GM12878 (cell line): ENCODE measurements at regions not wholly inside any gene's neighbourhood (a gene's known extent, or its start where the extent isn't known, plus 50 kb on each side); places are given as distances from the start of the nearest gene placed in this dataset.

Experiments
- ATAC-seq: fragments of 200-7000 bp; cut with Tn5 transposase; 3 replicates; pipeline ENCODE4 v1.9.1; 2020; ENCODE audit warnings: mild to moderate bottlenecking, moderate library complexity
- BruUV-seq: library from RNA; stranded (reverse); fragments of 400-500 nt; replicated peaks from 2 replicates; lab custom pipeline; 2021; lab: Mats Ljungman, UMichigan
- CTCF ChIA-PET: fragments of 300-600 bp; sonication (Branson Sonifier 250); formaldehyde crosslinking; extraction: SDS; loops from one replicate; lab custom pipeline; 2021; ENCODE audit warnings: inconsistent platforms; lab: Yijun Ruan, JAX
- POLR2A ChIA-PET: fragments of 350-600 bp; formaldehyde crosslinking; extraction: SDS; loops from one replicate; lab custom pipeline; 2021; ENCODE audit warnings: inconsistent platforms; lab: Charles Lee
- RAD21 ChIA-PET: fragments of 300-600 bp; sonication (Branson Sonifier 250); formaldehyde crosslinking; loops from one replicate; lab custom pipeline; 2023; ENCODE audit warnings: antibody characterized with exemption; ENCODE audit not compliant: unreplicated experiment; lab: Charles Lee
- SMC1A ChIA-PET: fragments of 300-600 bp; sonication (Branson Sonifier 250); formaldehyde crosslinking; loops from one replicate; lab custom pipeline; 2023; ENCODE audit not compliant: unreplicated experiment, uncharacterized antibody; lab: Charles Lee
- DNase-seq: peaks from one replicate; pipeline ENCODE4 v3.0.0-alpha.2; 2011; ENCODE audit warnings: low read depth, low spot score
- FAIRE-seq: peaks from 3 replicates; lab custom pipeline; 2011; peaks lifted over from hg19 to GRCh38; lab: Jason Lieb, UNC
- H2AFZ ChIP-seq: 2 replicates; pipeline ENCODE4 v1.6.0; 2011; ENCODE audit warnings: low read depth, low read length, control low read depth; ENCODE audit not compliant: control insufficient read depth
- H3K27ac ChIP-seq: 2 replicates; pipeline ENCODE4 v1.5.1; 2011; ENCODE audit warnings: control low read depth; ENCODE audit not compliant: control insufficient read depth, insufficient read depth
- H3K27me3 ChIP-seq, 2 experiments: replicated peaks in 1 of 2; 2 replicates each; pipeline versions ENCODE4 v1.6.0 to v1.6.1; 2011; ENCODE audit warnings: low read length in 1 of 2; ENCODE audit not compliant: control insufficient read depth in 2 of 2, insufficient read depth in 2 of 2
- H3K36me3 ChIP-seq, 2 experiments: 2 replicates each; pipeline ENCODE4 v1.5.1; 2011; ENCODE audit warnings: low read length in 1 of 2; ENCODE audit not compliant: control insufficient read depth in 2 of 2, insufficient read depth in 2 of 2
- H3K4me1 ChIP-seq: 2 replicates; pipeline ENCODE4 v1.6.1; 2011; ENCODE audit warnings: mild to moderate bottlenecking, low read length, moderate library complexity, mixed read lengths; ENCODE audit not compliant: control insufficient read depth, insufficient read depth
- H3K4me2 ChIP-seq: 2 replicates; pipeline ENCODE4 v1.6.0; 2011; ENCODE audit warnings: control low read depth; ENCODE audit not compliant: control insufficient read depth, insufficient read depth
- H3K4me3 ChIP-seq: fragments of 200-600 bp; sonication (generic); 2 replicates; pipeline ENCODE4 v1.5.1; 2016
- H3K79me2 ChIP-seq: 2 replicates; pipeline ENCODE4 v1.6.0; 2011; ENCODE audit warnings: low read length; ENCODE audit not compliant: control insufficient read depth, insufficient read depth
- H3K9ac ChIP-seq: 2 replicates; pipeline ENCODE4 v1.8.0; 2011; ENCODE audit warnings: low read length, control low read depth, mixed read lengths; ENCODE audit not compliant: control insufficient read depth, insufficient read depth
- H3K9me3 ChIP-seq: replicated peaks from 3 replicates; pipeline ENCODE4 v1.5.1; 2011; ENCODE audit warnings: mild to moderate bottlenecking, low read length; ENCODE audit not compliant: control insufficient read depth, insufficient read depth
- H4K20me1 ChIP-seq: 2 replicates; pipeline ENCODE4 v1.6.0; 2011; ENCODE audit not compliant: control insufficient read depth, insufficient read depth
- CBX3 ChIP-seq: fragments of 200-600 bp; sonication (generic); IDR thresholded peaks from 2 replicates; pipeline ENCODE4 v1.6.1; 2016; ENCODE audit warnings: low read depth, borderline replicate concordance
- E2F4 ChIP-seq: IDR thresholded peaks from 2 replicates; pipeline ENCODE4 v1.6.1; 2012; ENCODE audit warnings: low read depth, low read length, improper control_type of control experiment
- EZH2 ChIP-seq: IDR thresholded peaks from 2 replicates; pipeline ENCODE4 v1.6.1; 2012; ENCODE audit warnings: low read depth, mild to moderate bottlenecking, control low read depth, inconsistent platforms, low read length, borderline replicate concordance; ENCODE audit not compliant: control insufficient read depth
- FOXM1 ChIP-seq: IDR thresholded peaks from 2 replicates; pipeline ENCODE4 v1.6.1; 2012; ENCODE audit warnings: low read depth, mild to moderate bottlenecking, inconsistent platforms, low read length, moderate library complexity
- IRF3 ChIP-seq: fragments of 450-650 bp; IDR thresholded peaks from 2 replicates; pipeline ENCODE4 v1.6.1; 2014; ENCODE audit warnings: mild to moderate bottlenecking
- RB1 ChIP-seq: fragments of 450-650 bp; formaldehyde crosslinking; IDR thresholded peaks from 2 replicates; pipeline ENCODE4 v1.6.1; 2017; ENCODE audit warnings: mild to moderate bottlenecking, borderline replicate concordance
- RFX5 ChIP-seq: IDR thresholded peaks from 2 replicates; pipeline ENCODE4 v1.6.1; 2011; ENCODE audit warnings: low read depth, low read length, improper control_type of control experiment
- RUNX3 ChIP-seq: IDR thresholded peaks from 2 replicates; pipeline ENCODE4 v1.6.1; 2012; ENCODE audit warnings: low read length, inconsistent platforms
- SRF ChIP-seq, 2 experiments: IDR thresholded peaks; 2 replicates each; pipeline ENCODE4 v1.6.1; 2011; ENCODE audit warnings: low read depth in 2 of 2, low read length in 2 of 2, mild to moderate bottlenecking in 1 of 2, moderate library complexity in 1 of 2
- SUPT20H ChIP-seq: IDR thresholded peaks from 2 replicates; pipeline ENCODE4 v1.6.1; 2011; ENCODE audit warnings: low read depth, mild to moderate bottlenecking, low read length, moderate library complexity, borderline replicate concordance; ENCODE audit not compliant: control insufficient read depth
- USF1 ChIP-seq: IDR thresholded peaks from 2 replicates; pipeline ENCODE4 v1.6.1; 2011; ENCODE audit warnings: borderline replicate concordance, low read depth, mild to moderate bottlenecking, moderate library complexity, mixed read lengths, low read length; ENCODE audit not compliant: insufficient read depth; ENCODE audit errors: extremely low read length
- USF2 ChIP-seq: IDR thresholded peaks from 2 replicates; pipeline ENCODE4 v1.6.1; 2011; ENCODE audit warnings: low read depth, low read length, improper control_type of control experiment, borderline replicate concordance
- YY1 ChIP-seq: IDR thresholded peaks from 2 replicates; pipeline ENCODE4 v1.6.1; 2011; ENCODE audit warnings: low read depth, mild to moderate bottlenecking, low read length
- ZNF384 ChIP-seq: IDR thresholded peaks from 2 replicates; pipeline ENCODE4 v1.6.1; 2012; ENCODE audit warnings: low read depth, mild to moderate bottlenecking, low read length, improper control_type of control experiment, borderline replicate concordance
- in situ Hi-C: fragments of 300-500 bp; cut with MboI; formaldehyde crosslinking; loops from 9 replicates; pipeline ENCODE4 v1.14.3; 2018; ENCODE audit warnings: mixed read lengths
- intact Hi-C: fragments of 100-400 bp; cut with micrococcal nuclease; formaldehyde crosslinking; loops from one replicate; pipeline ENCODE4 v1.14.2; 2022; ENCODE audit not compliant: unreplicated experiment

- intact Hi-C loops (no loop called here), in situ Hi-C loops (no loop called here)
- ATAC-seq (no peak), FAIRE-seq (no peak), DNase-seq (no peak)
- ChIA-PET CTCF (no interaction called here), RAD21 (no interaction called here), POLR2A (no interaction called here), SMC1A (no interaction called here)
- H3K27ac ChIP-seq = no peak overlapping the region
- no peaks in the 10 kb centered on the region for H3K79me2 ChIP-seq
- H3K27me3 ChIP-seq = no peaks in the 10 kb centered on the region
- TF ChIP-seq ZNF384 = no peak
- TF ChIP-seq USF1 = no peak
- no peak for TF ChIP-seq SRF (IDR thresholded peaks at IDR 0.05; ENCODE audit: low read depth in 2 of 2, low read length in 2 of 2)
- no peak for TF ChIP-seq FOXM1
- TF ChIP-seq YY1 = no peak
- TF ChIP-seq IRF3 = no peak
- TF ChIP-seq SUPT20H = no peak
- no peak for TF ChIP-seq USF2
- TF ChIP-seq RB1 = no peak
- TF ChIP-seq EZH2 = no peak
- no peak for TF ChIP-seq RUNX3
- TF ChIP-seq RFX5 = no peak
- TF ChIP-seq CBX3 = no peak
- TF ChIP-seq E2F4 = no peak
- no peaks in the 10 kb centered on the region for H3K4me1 ChIP-seq
- H4K20me1 ChIP-seq = no peaks in the 10 kb centered on the region
- no peak overlapping the region for H3K4me2 ChIP-seq
- H2AFZ ChIP-seq = no peak overlapping the region
- no peak overlapping the region for H3K4me3 ChIP-seq
- no peak overlapping the region for H3K9ac ChIP-seq
- BruUV-seq = no TSS peak
- no peaks in the 10 kb centered on the region for H3K9me3 ChIP-seq
- no peaks in the 10 kb centered on the region for H3K36me3 ChIP-seq
Observed at GRCh38 chr14:43475757-43476156, 1031.3 kb downstream of the FSCB start.
